ENCODE measurements at regions not wholly inside any gene's neighbourhood (a gene's known extent, or its start where the extent isn't known, plus 50 kb on each side); places are given as distances from the start of the nearest gene placed in this dataset.

DNA sequence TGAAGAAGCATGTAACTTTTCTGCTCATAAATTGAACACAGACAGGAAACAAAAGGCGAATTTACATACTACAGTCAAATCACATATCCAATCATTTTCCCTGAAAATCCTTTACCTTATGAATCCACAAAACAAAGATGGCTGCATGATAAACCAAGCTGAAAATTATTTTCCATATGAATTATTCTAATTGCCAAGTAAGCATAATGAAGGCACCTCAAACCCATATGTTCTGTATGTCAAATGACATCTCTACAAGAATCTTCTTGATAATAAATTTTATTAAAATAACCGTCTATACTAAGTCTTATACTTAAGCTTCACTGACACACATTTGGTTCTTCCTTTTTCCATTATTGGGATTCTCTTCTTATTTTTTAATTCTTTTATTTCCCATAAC lies 1242.6 kb downstream of the CNTNAP5 start:
- no peak for ATAC-seq
- no peak overlapping the region for H3K4me3 ChIP-seq
- no peaks in the 10 kb centered on the region for H3K4me1 ChIP-seq
- no peak for DNase-seq
- H3K27me3 ChIP-seq: no peaks in the 10 kb centered on the region
- H3K36me3 ChIP-seq: no peaks in the 10 kb centered on the region
- no peak for TF ChIP-seq CTCF (IDR thresholded peaks at IDR 0.05)
- no peak overlapping the region for H3K27ac ChIP-seq
- 85 to 88% methylated on average over 2 of the region's 2 CpGs for WGBS, 2 donors
- intact Hi-C loops (cut with DNase I): no loop called here
- H3K9me3 ChIP-seq: peaks cover 0 to 2% (median 0%) of the 10 kb centered on the region in 11 donors

GRCh38 chr2:125272651-125273050 lies 1247.6 kb downstream of the CNTNAP5 start:
- H3K4me1 ChIP-seq: no peaks in the 10 kb centered on the region
- no peak overlapping the region for H3K4me3 ChIP-seq
- intact Hi-C loops (cut with DNase I): no loop called here
- TF ChIP-seq CTCF (IDR thresholded peaks at IDR 0.05): no peak
- H3K9me3 ChIP-seq: peaks cover 0 to 15% (median 0%) of the 10 kb centered on the region in 11 donors
- DNase-seq (no peak), ATAC-seq (no peak)
- WGBS, 2 donors: 50 to 63% methylated on average over 1 of the region's 1 CpG
- no peaks in the 10 kb centered on the region for H3K36me3 ChIP-seq
- no peak overlapping the region for H3K27ac ChIP-seq
- H3K27me3 ChIP-seq: no peaks in the 10 kb centered on the region

DNA sequence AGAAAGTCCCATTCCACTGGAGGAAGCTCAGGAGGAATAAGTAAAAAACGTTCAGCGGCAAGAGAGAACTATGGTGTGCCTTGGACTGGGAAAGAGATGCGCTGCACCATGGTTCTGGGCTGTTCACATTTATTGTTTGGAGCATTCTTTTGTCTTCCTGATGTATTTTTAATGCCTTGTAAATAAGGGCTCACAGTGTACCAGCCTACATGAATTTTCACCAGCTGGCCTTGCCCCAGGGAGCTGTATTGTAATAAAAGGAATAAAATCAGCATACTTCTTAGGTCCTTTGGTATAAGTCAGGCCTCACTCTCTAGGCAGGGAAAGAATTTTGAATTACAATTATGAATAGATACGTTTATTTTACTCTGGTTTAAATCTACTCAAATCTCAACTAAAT lies 1249.6 kb downstream of the CNTNAP5 start:
- no peaks in the 10 kb centered on the region for H3K27me3 ChIP-seq
- TF ChIP-seq CTCF (IDR thresholded peaks at IDR 0.05): no peak
- no peak for ATAC-seq
- no peaks in the 10 kb centered on the region for H3K36me3 ChIP-seq
- H3K27ac ChIP-seq: no peak overlapping the region
- H3K4me1 ChIP-seq: no peaks in the 10 kb centered on the region
- intact Hi-C loops (cut with DNase I): no loop called here
- H3K4me3 ChIP-seq: no peak overlapping the region
- peaks cover 0 to 19% (median 0%) of the 10 kb centered on the region in 11 donors for H3K9me3 ChIP-seq
- 82 to 87% methylated on average over 4 of the region's 4 CpGs for WGBS, 2 donors
- DNase-seq: no peak

DNA sequence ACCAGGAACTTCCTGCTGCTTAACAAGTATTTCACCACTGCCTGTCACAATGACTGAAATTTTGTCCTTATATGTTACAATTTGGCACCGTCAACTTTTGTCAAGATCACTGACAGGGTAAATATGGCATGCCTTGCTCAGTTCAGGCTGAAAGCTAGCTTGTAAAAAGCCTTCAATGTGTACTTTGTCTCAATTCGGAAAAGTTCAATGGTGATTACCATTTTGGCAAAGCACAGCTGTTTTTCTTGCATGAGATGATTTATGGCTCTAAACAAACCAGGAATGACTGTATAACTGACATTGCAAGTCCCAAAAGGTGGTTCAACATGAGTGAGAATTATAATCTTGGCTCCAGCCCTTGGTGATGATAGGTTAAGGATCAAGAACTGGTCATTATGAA lies 1255.2 kb downstream of the CNTNAP5 start:
- Histone ChIP-seq H3K4me1 (no peaks in the 10 kb centered on the region), H3K27me3 (no peaks in the 10 kb centered on the region), H3K27ac (no peak overlapping the region), H3K4me3 (no peak overlapping the region), H3K9me3 (peaks cover 0 to 11% (median 0%) of the 10 kb centered on the region in 11 donors), H3K36me3 (no peaks in the 10 kb centered on the region)
- no peak for TF ChIP-seq CTCF (IDR thresholded peaks at IDR 0.05)
- DNase-seq (no peak), ATAC-seq (no peak)
- WGBS, 2 donors: 58 to 59% methylated on average over 2 of the region's 2 CpGs
- intact Hi-C loops (cut with DNase I): no loop called here

- no peak for TF ChIP-seq CTCF (IDR thresholded peaks at IDR 0.05)
- DNase-seq (no peak), ATAC-seq (no peak)
- Histone ChIP-seq H3K4me1 (no peaks in the 10 kb centered on the region), H3K27ac (no peak overlapping the region), H3K36me3 (no peaks in the 10 kb centered on the region), H3K27me3 (no peaks in the 10 kb centered on the region), H3K9me3 (peaks cover 0 to 4% (median 0%) of the 10 kb centered on the region in 11 donors), H3K4me3 (no peak overlapping the region)
- intact Hi-C loops (cut with DNase I): no loop called here
- 82 to 95% methylated on average over 1 of the region's 1 CpG for whole genome bisulfite sequencing, 2 donors
These were observed 1256.2 kb downstream of the CNTNAP5 start for GRCh38 chr2:125281242-125281641.
